ENCODE measurements at regions not wholly inside any gene's neighbourhood (a gene's known extent, or its start where the extent isn't known, plus 50 kb on each side); places are given as distances from the start of the nearest gene placed in this dataset.

GRCh38 chr12:71061451-71061850 lies 96.3 kb downstream of the TSPAN8 start:
- TF ChIP-seq, protein P1, sequence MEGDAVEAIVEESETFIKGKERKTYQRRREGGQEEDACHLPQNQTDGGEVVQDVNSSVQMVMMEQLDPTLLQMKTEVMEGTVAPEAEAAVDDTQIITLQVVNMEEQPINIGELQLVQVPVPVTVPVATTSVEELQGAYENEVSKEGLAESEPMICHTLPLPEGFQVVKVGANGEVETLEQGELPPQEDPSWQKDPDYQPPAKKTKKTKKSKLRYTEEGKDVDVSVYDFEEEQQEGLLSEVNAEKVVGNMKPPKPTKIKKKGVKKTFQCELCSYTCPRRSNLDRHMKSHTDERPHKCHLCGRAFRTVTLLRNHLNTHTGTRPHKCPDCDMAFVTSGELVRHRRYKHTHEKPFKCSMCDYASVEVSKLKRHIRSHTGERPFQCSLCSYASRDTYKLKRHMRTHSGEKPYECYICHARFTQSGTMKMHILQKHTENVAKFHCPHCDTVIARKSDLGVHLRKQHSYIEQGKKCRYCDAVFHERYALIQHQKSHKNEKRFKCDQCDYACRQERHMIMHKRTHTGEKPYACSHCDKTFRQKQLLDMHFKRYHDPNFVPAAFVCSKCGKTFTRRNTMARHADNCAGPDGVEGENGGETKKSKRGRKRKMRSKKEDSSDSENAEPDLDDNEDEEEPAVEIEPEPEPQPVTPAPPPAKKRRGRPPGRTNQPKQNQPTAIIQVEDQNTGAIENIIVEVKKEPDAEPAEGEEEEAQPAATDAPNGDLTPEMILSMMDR (conservative IDR thresholded peaks at IDR 0.05; ENCODE audit: low read depth, low read length), result no peak
- TF ChIP-seq EZH2 (IDR thresholded peaks at IDR 0.05; ENCODE audit: low read length, unreplicated experiment) (no peak), EZH2phosphoT487 (IDR thresholded peaks at IDR 0.05; ENCODE audit: borderline replicate concordance, low read length) (no peak)

All from PC-3 (cell line).